ENCODE measurements at regions not wholly inside any gene's neighbourhood (a gene's known extent, or its start where the extent isn't known, plus 50 kb on each side); places are given as distances from the start of the nearest gene placed in this dataset.

GRCh38 chr13:73738626-73739025 is 395.6 kb downstream of the KLF12 start:
- no peak for DNase-seq (ENCODE audit: low spot score)
- no peaks in the 10 kb centered on the region for H3K9me3 Mint-ChIP-seq (ENCODE audit: low read depth)

GRCh38 chr13:73737214-73737613 is 397.0 kb downstream of the KLF12 start:
- Mint-ChIP-seq H3K27ac (ENCODE audit: unreplicated experiment) (no peak overlapping the region), H3K4me1 (ENCODE audit: low read depth) (peaks cover 16% of the 10 kb centered on the region), H3K4me3 (ENCODE audit: unreplicated experiment) (no peak overlapping the region), H3K36me3 (ENCODE audit: low read depth) (peaks cover 4% of the 10 kb centered on the region), H3K9me3 (ENCODE audit: low read depth) (no peaks in the 10 kb centered on the region), H3K27me3 (ENCODE audit: low read depth) (no peaks in the 10 kb centered on the region)
- no peak for TF ChIP-seq CTCF (IDR thresholded peaks at IDR 0.05)
- no peak for DNase-seq (ENCODE audit: low spot score)

More at GRCh38 chr13:73738626-73739025, 395.6 kb downstream of the KLF12 start:
- Mint-ChIP-seq H3K4me3 (ENCODE audit: unreplicated experiment) (no peak overlapping the region), H3K27me3 (ENCODE audit: low read depth) (no peaks in the 10 kb centered on the region), H3K36me3 (ENCODE audit: low read depth) (peaks cover 4% of the 10 kb centered on the region), H3K27ac (ENCODE audit: unreplicated experiment) (no peak overlapping the region), H3K4me1 (ENCODE audit: low read depth) (peaks cover 16% of the 10 kb centered on the region)
- no peak for TF ChIP-seq CTCF (IDR thresholded peaks at IDR 0.05)

GRCh38 chr13:73733706-73734105 is 400.5 kb downstream of the KLF12 start:
- no peak for DNase-seq (ENCODE audit: low spot score)
- no peak overlapping the region for H3K4me3 Mint-ChIP-seq (ENCODE audit: unreplicated experiment)
- no peaks in the 10 kb centered on the region for H3K27me3 Mint-ChIP-seq (ENCODE audit: low read depth)
- H3K27ac Mint-ChIP-seq (ENCODE audit: unreplicated experiment): no peak overlapping the region
- H3K9me3 Mint-ChIP-seq (ENCODE audit: low read depth): no peaks in the 10 kb centered on the region
- no peaks in the 10 kb centered on the region for H3K4me1 Mint-ChIP-seq (ENCODE audit: low read depth)
- peaks cover 5% of the 10 kb centered on the region for H3K36me3 Mint-ChIP-seq (ENCODE audit: low read depth)
- TF ChIP-seq CTCF (IDR thresholded peaks at IDR 0.05): no peak

GRCh38 chr13:73732350-73732749 is 401.9 kb downstream of the KLF12 start:
- Mint-ChIP-seq H3K4me3 (ENCODE audit: unreplicated experiment) (no peak overlapping the region), H3K4me1 (ENCODE audit: low read depth) (no peaks in the 10 kb centered on the region), H3K36me3 (ENCODE audit: low read depth) (peaks cover 7% of the 10 kb centered on the region), H3K27ac (ENCODE audit: unreplicated experiment) (no peak overlapping the region), H3K9me3 (ENCODE audit: low read depth) (no peaks in the 10 kb centered on the region), H3K27me3 (ENCODE audit: low read depth) (no peaks in the 10 kb centered on the region)
- no peak for DNase-seq (ENCODE audit: low spot score)
- TF ChIP-seq CTCF (IDR thresholded peaks at IDR 0.05): no peak

GRCh38 chr13:73731564-73731963 is 402.6 kb downstream of the KLF12 start:
- DNase-seq (ENCODE audit: low spot score): no peak
- no peak for TF ChIP-seq CTCF (IDR thresholded peaks at IDR 0.05)
- Mint-ChIP-seq H3K4me3 (ENCODE audit: unreplicated experiment) (no peak overlapping the region), H3K9me3 (ENCODE audit: low read depth) (no peaks in the 10 kb centered on the region), H3K4me1 (ENCODE audit: low read depth) (no peaks in the 10 kb centered on the region), H3K36me3 (ENCODE audit: low read depth) (peaks cover 7% of the 10 kb centered on the region), H3K27me3 (ENCODE audit: low read depth) (no peaks in the 10 kb centered on the region), H3K27ac (ENCODE audit: unreplicated experiment) (no peak overlapping the region)

Measured in chondrocyte (in vitro differentiated cells).